H1 (cell line): ENCODE measurements at regions not wholly inside any gene's neighbourhood (a gene's known extent, or its start where the extent isn't known, plus 50 kb on each side); places are given as distances from the start of the nearest gene placed in this dataset.

Experiments
- CEBPB ChIP-seq: IDR thresholded peaks from 2 replicates; pipeline ENCODE4 v1.6.1; 2012; ENCODE audit warnings: low read depth, low read length
- JUN ChIP-seq: IDR thresholded peaks from 2 replicates; pipeline ENCODE4 v1.6.1; 2011; ENCODE audit warnings: low read depth, mild to moderate bottlenecking, improper control_type of control experiment, low read length
- ZNF274 ChIP-seq: IDR thresholded peaks from 2 replicates; pipeline ENCODE4 v1.7.0; 2012; ENCODE audit warnings: low read length, borderline replicate concordance; ENCODE audit errors: extremely low read depth
- TF ChIP-seq, protein P1 (sequence below), 3 experiments: IDR thresholded peaks; 1 replicate in 2 of 3; 2 replicates in 1 of 3; pipeline versions ENCODE4 v1.5.1 to v1.6.1; 2011; ENCODE audit warnings: low read length in 3 of 3, mild to moderate bottlenecking in 3 of 3, inconsistent platforms in 2 of 3, low read depth in 1 of 3, moderate library complexity in 1 of 3; ENCODE audit not compliant: insufficient read depth in 1 of 3; ENCODE audit errors: control extremely low read depth in 1 of 3
- TF ChIP-seq, protein P2 (sequence below): IDR thresholded peaks from 2 replicates; pipeline ENCODE4 v1.6.1; 2012; ENCODE audit warnings: low read length, inconsistent platforms
- TF ChIP-seq, protein P3 (sequence below): IDR thresholded peaks from 2 replicates; pipeline ENCODE4 v1.6.1; 2012; ENCODE audit warnings: inconsistent platforms

DNA sequence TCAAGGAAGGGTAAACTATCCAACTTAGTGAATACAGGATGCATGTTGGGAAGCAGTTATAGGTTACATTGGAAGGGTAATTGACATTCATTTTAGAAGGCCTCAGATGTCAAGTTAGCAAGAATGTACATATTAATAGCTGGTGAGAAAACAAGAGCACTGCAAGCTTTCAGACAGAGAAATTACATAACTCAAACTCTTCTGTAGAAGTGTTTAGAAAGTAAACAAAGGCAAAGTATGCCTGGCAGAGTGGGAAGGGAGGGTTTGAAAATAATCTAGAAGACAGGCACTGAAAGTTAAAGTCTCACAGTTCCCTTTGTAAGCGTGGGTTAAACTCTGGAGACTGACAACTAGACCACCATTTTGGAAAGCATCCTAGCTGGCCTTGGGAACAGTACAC lies 406.2 kb downstream of the ANKRD50 start (continued):
- TF ChIP-seq, protein P1, sequence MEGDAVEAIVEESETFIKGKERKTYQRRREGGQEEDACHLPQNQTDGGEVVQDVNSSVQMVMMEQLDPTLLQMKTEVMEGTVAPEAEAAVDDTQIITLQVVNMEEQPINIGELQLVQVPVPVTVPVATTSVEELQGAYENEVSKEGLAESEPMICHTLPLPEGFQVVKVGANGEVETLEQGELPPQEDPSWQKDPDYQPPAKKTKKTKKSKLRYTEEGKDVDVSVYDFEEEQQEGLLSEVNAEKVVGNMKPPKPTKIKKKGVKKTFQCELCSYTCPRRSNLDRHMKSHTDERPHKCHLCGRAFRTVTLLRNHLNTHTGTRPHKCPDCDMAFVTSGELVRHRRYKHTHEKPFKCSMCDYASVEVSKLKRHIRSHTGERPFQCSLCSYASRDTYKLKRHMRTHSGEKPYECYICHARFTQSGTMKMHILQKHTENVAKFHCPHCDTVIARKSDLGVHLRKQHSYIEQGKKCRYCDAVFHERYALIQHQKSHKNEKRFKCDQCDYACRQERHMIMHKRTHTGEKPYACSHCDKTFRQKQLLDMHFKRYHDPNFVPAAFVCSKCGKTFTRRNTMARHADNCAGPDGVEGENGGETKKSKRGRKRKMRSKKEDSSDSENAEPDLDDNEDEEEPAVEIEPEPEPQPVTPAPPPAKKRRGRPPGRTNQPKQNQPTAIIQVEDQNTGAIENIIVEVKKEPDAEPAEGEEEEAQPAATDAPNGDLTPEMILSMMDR (IDR thresholded peaks at IDR 0.05; ENCODE audit: control extremely low read depth in 1 of 3, insufficient read depth in 1 of 3, low read depth in 1 of 3, low read length in 3 of 3), result no peak
- TF ChIP-seq, protein P2, sequence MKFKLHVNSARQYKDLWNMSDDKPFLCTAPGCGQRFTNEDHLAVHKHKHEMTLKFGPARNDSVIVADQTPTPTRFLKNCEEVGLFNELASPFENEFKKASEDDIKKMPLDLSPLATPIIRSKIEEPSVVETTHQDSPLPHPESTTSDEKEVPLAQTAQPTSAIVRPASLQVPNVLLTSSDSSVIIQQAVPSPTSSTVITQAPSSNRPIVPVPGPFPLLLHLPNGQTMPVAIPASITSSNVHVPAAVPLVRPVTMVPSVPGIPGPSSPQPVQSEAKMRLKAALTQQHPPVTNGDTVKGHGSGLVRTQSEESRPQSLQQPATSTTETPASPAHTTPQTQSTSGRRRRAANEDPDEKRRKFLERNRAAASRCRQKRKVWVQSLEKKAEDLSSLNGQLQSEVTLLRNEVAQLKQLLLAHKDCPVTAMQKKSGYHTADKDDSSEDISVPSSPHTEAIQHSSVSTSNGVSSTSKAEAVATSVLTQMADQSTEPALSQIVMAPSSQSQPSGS, result no peak
- TF ChIP-seq CEBPB (no peak), JUN (no peak), ZNF274 (no peak)
- TF ChIP-seq, protein P3, sequence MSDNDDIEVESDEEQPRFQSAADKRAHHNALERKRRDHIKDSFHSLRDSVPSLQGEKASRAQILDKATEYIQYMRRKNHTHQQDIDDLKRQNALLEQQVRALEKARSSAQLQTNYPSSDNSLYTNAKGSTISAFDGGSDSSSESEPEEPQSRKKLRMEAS, result no peak
